C4-2B (cell line): ENCODE measurements at regions not wholly inside any gene's neighbourhood (a gene's known extent, or its start where the extent isn't known, plus 50 kb on each side); places are given as distances from the start of the nearest gene placed in this dataset.

Experiments
- CTCF ChIP-seq: fragments of 450-650 bp; conservative IDR thresholded peaks from 2 replicates; pipeline ENCODE4 v1.5.1; 2017; ENCODE audit warnings: mild to moderate bottlenecking
- ZFX ChIP-seq: fragments of 450-650 bp; IDR thresholded peaks from 2 replicates; pipeline ENCODE4 v1.6.1; 2017

GRCh38 chr3:22779737-22780136 is 423.4 kb upstream of the UBE2E2 start:
- no peak for TF ChIP-seq CTCF
- no peak for TF ChIP-seq ZFX
